Spinal cord (tissue), 9 donors: ENCODE measurements at regions not wholly inside any gene's neighbourhood (a gene's known extent, or its start where the extent isn't known, plus 50 kb on each side); places are given as distances from the start of the nearest gene placed in this dataset.

Source experiments
- DNase-seq, 6 donors: peaks; one replicate each; pipeline versions ENCODE4 v3.0.0 to v3.0.0-alpha.2; 2013 to 2015; ENCODE audit warnings: low spot score in 6 of 6, low read depth in 4 of 6
- H3K27ac ChIP-seq: one replicate; pipeline ENCODE4 v1.5.1; 2013; ENCODE audit warnings: low read depth, low read length, control low read depth
- H3K27me3 ChIP-seq: one replicate; pipeline ENCODE4 v1.6.1; 2013; ENCODE audit warnings: low read length; ENCODE audit not compliant: control insufficient read depth, insufficient read depth
- H3K36me3 ChIP-seq: one replicate; pipeline ENCODE4 v1.6.1; 2013; ENCODE audit warnings: low read length; ENCODE audit not compliant: control insufficient read depth, insufficient read depth
- H3K4me1 ChIP-seq: one replicate; pipeline ENCODE4 v1.6.1; 2013; ENCODE audit warnings: low read length; ENCODE audit not compliant: control insufficient read depth, insufficient read depth
- H3K4me3 ChIP-seq: one replicate; pipeline ENCODE4 v1.5.1; 2013; ENCODE audit warnings: low read depth, low read length, control low read depth
- H3K9me3 ChIP-seq: one replicate; pipeline ENCODE4 v1.6.1; 2013; ENCODE audit warnings: low read length; ENCODE audit not compliant: control insufficient read depth, insufficient read depth
- WGBS: methylation state at CpG from one replicate; pipeline ENCODE4 v1.1.5; 2013; ENCODE audit warnings: missing lambda C conversion rate; ENCODE audit not compliant: insufficient coverage; 5-methylcytosine and 5-hydroxymethylcytosine counted together
- donor health status: healthy.

GRCh38 chr10:44845361-44846175 lies 65.6 kb upstream of the TMEM72 start:
- Histone ChIP-seq H3K27ac (no peak overlapping the region), H3K4me1 (peaks cover 9% of the 10 kb centered on the region), H3K36me3 (no peaks in the 10 kb centered on the region), H3K9me3 (no peaks in the 10 kb centered on the region), H3K4me3 (no peak overlapping the region), H3K27me3 (no peaks in the 10 kb centered on the region)
- DNase-seq: peak in 1 of 6 donors; percentile 50
- 89% methylated on average over 6 of the region's 6 CpGs for WGBS

DNA sequence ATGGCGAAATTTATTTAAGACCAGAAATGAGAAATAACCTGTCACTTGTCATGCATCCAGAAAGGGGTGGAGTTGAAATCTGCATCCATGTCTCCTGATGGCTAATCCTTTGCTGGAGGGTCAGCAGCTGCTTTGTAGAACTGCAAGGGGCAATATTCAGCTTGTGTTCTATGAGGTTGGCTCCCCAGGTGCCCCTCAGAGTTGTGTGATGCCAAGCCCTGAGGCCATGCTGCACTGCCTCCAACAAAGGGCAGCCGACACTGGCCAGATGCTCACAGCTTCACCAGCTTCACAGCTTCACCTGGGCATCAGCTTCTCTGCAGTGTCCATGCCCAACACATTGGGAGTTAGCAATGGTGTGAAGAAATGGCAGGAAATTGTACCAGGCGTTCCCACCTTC lies 64.0 kb upstream of the TMEM72 start:
- H3K4me1 ChIP-seq: peaks cover 9% of the 10 kb centered on the region
- no peaks in the 10 kb centered on the region for H3K27me3 ChIP-seq
- no peak overlapping the region for H3K27ac ChIP-seq
- no peaks in the 10 kb centered on the region for H3K9me3 ChIP-seq
- WGBS: 88% methylated on average over 2 of the region's 3 CpGs
- DNase-seq: no peak
- H3K36me3 ChIP-seq: no peaks in the 10 kb centered on the region
- H3K4me3 ChIP-seq: no peak overlapping the region

- H3K4me3 ChIP-seq: no peak overlapping the region
- no peaks in the 10 kb centered on the region for H3K27me3 ChIP-seq
- no peaks in the 10 kb centered on the region for H3K9me3 ChIP-seq
- DNase-seq: no peak
- no peaks in the 10 kb centered on the region for H3K36me3 ChIP-seq
- 80% methylated on average over 1 of the region's 4 CpGs for WGBS
- H3K27ac ChIP-seq: no peak overlapping the region
- H3K4me1 ChIP-seq: peaks cover 12% of the 10 kb centered on the region
Observed at GRCh38 chr10:44848211-44848610, 62.9 kb upstream of the TMEM72 start.

GRCh38 chr10:44849936-44850335 lies 61.2 kb upstream of the TMEM72 start:
- H3K27me3 ChIP-seq: no peaks in the 10 kb centered on the region
- H3K4me1 ChIP-seq: peaks cover 27% of the 10 kb centered on the region
- 88% methylated on average over 2 of the region's 2 CpGs for WGBS
- H3K4me3 ChIP-seq: no peak overlapping the region
- DNase-seq: no peak
- H3K36me3 ChIP-seq: no peaks in the 10 kb centered on the region
- no peaks in the 10 kb centered on the region for H3K9me3 ChIP-seq
- no peak overlapping the region for H3K27ac ChIP-seq

- no peaks in the 10 kb centered on the region for H3K9me3 ChIP-seq
- no peak overlapping the region for H3K4me3 ChIP-seq
- H3K27ac ChIP-seq: no peak overlapping the region
- WGBS: 89% methylated on average over 5 of the region's 8 CpGs
- H3K27me3 ChIP-seq: no peaks in the 10 kb centered on the region
- no peaks in the 10 kb centered on the region for H3K36me3 ChIP-seq
- peaks cover 32% of the 10 kb centered on the region for H3K4me1 ChIP-seq
- no peak for DNase-seq
Observed at GRCh38 chr10:44850356-44850934, 60.7 kb upstream of the TMEM72 start.

GRCh38 chr10:44851413-44851812 lies 59.7 kb upstream of the TMEM72 start:
- H3K27me3 ChIP-seq: no peaks in the 10 kb centered on the region
- 97% methylated on average over 10 of the region's 10 CpGs for WGBS
- no peaks in the 10 kb centered on the region for H3K36me3 ChIP-seq
- H3K4me1 ChIP-seq: peaks cover 39% of the 10 kb centered on the region
- H3K4me3 ChIP-seq: no peak overlapping the region
- no peak overlapping the region for H3K27ac ChIP-seq
- no peak for DNase-seq
- H3K9me3 ChIP-seq: no peaks in the 10 kb centered on the region

GRCh38 chr10:44851881-44852280 lies 59.3 kb upstream of the TMEM72 start:
- no peak for DNase-seq
- Histone ChIP-seq H3K4me3 (no peak overlapping the region), H3K4me1 (peaks cover 44% of the 10 kb centered on the region), H3K27me3 (no peaks in the 10 kb centered on the region), H3K27ac (no peak overlapping the region), H3K36me3 (no peaks in the 10 kb centered on the region), H3K9me3 (no peaks in the 10 kb centered on the region)
- 97% methylated on average over 8 of the region's 8 CpGs for WGBS

DNA sequence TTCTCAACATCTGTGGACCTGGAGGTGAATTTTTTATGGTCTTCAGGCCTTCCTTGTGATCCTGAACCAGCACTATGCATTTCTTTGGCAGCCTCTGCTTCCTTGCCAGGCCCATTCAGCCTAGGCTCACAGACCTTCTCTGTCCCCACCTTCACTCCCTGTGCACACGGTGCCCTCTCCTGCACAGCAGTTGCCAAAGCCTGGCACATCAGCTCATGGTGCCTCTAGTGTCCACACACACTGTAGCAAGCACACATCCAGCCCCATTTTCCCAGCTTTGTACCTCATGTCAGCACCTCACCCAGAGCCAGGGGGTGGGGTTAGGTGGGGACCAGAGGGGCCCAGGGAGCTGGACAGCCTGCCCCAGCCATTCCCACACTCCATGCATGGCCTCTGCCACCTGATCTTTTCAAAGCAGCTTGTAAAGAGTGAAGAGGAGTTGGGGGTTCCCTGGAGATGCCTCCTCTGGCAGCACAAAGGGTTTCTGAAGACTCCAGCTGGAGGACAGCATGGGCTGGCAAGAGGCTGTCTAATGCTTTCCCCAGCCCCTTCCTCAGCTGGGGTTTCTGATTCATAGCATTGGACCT lies 57.9 kb upstream of the TMEM72 start:
- Histone ChIP-seq H3K4me1 (peaks cover 54% of the 10 kb centered on the region), H3K4me3 (no peak overlapping the region), H3K27me3 (no peaks in the 10 kb centered on the region), H3K36me3 (no peaks in the 10 kb centered on the region), H3K9me3 (no peaks in the 10 kb centered on the region), H3K27ac (no peak overlapping the region)
- DNase-seq: peak in 1 of 6 donors; percentile 21
- 86% methylated on average over 1 of the region's 1 CpG for WGBS

- 75% methylated on average over 6 of the region's 6 CpGs for WGBS
- Histone ChIP-seq H3K4me1 (peaks cover 54% of the 10 kb centered on the region), H3K4me3 (no peak overlapping the region), H3K36me3 (no peaks in the 10 kb centered on the region), H3K27ac (no peak overlapping the region), H3K27me3 (no peaks in the 10 kb centered on the region), H3K9me3 (no peaks in the 10 kb centered on the region)
- no peak for DNase-seq
Observed at GRCh38 chr10:44853796-44854195, 57.3 kb upstream of the TMEM72 start.
